Liver (tissue), 7 donors: ENCODE measurements at regions not wholly inside any gene's neighbourhood (a gene's known extent, or its start where the extent isn't known, plus 50 kb on each side); places are given as distances from the start of the nearest gene placed in this dataset.

Experiments
- DNase-seq: peaks from one replicate; pipeline ENCODE4 v3.0.0-alpha.2; 2017; ENCODE audit warnings: low spot score
- H3K27ac ChIP-seq, 2 donors: one replicate each; pipeline ENCODE4 v1.7.0; 2013; ENCODE audit warnings: inconsistent platforms in 2 of 2, low read length in 2 of 2, control low read depth in 1 of 2, low read depth in 1 of 2, mild to moderate bottlenecking in 1 of 2
- H3K27me3 ChIP-seq, 4 donors: one replicate each; pipeline versions ENCODE4 v1.6.1 to v1.7.0; 2013; ENCODE audit warnings: low read length in 3 of 4, inconsistent platforms in 1 of 4, mild to moderate bottlenecking in 1 of 4, moderate library complexity in 1 of 4; ENCODE audit not compliant: control insufficient read depth in 4 of 4, insufficient read depth in 4 of 4
- H3K36me3 ChIP-seq, 4 donors: one replicate each; pipeline versions ENCODE4 v1.6.1 to v1.7.0; 2013; ENCODE audit warnings: low read length in 3 of 4, mild to moderate bottlenecking in 3 of 4, low read depth in 1 of 4, moderate library complexity in 1 of 4; ENCODE audit not compliant: control insufficient read depth in 4 of 4, insufficient read depth in 3 of 4
- H3K4me1 ChIP-seq, 4 donors: one replicate each; pipeline versions ENCODE4 v1.6.1 to v1.7.0; 2013; ENCODE audit warnings: low read length in 3 of 4, mild to moderate bottlenecking in 3 of 4, moderate library complexity in 1 of 4; ENCODE audit not compliant: control insufficient read depth in 4 of 4, insufficient read depth in 4 of 4
- H3K4me3 ChIP-seq, 3 donors: one replicate each; pipeline versions ENCODE4 v1.6.1 to v1.7.0; 2013; ENCODE audit warnings: low read length in 3 of 3, control low read depth in 1 of 3, low read depth in 1 of 3, mild to moderate bottlenecking in 1 of 3
- H3K9ac ChIP-seq, 2 donors: one replicate each; pipeline ENCODE4 v1.7.0; 2013; ENCODE audit warnings: low read length in 2 of 2, mild to moderate bottlenecking in 2 of 2, moderate library complexity in 2 of 2, control low read depth in 1 of 2, low read depth in 1 of 2
- H3K9me3 ChIP-seq, 4 donors: one replicate each; pipeline versions ENCODE4 v1.6.1 to v1.7.0; 2013; ENCODE audit warnings: low read length in 3 of 4; ENCODE audit not compliant: control insufficient read depth in 4 of 4
- EGR1 ChIP-seq, 2 donors: IDR thresholded peaks; 2 replicates each; pipeline ENCODE4 v1.6.1; 2016 to 2018; ENCODE audit warnings: antibody characterized with exemption in 2 of 2, low read depth in 2 of 2
- FOXA1 ChIP-seq: IDR thresholded peaks from 2 replicates; pipeline ENCODE4 v1.6.1; 2016; ENCODE audit warnings: antibody characterized with exemption
- FOXA2 ChIP-seq: IDR thresholded peaks from 2 replicates; pipeline ENCODE4 v1.6.1; 2016; ENCODE audit warnings: antibody characterized with exemption
- GABPA ChIP-seq, 2 donors: IDR thresholded peaks in 1 of 2; conservative IDR thresholded peaks in 1 of 2; 2 replicates each; pipeline ENCODE4 v1.6.1; 2016; ENCODE audit warnings: antibody characterized with exemption in 2 of 2, mild to moderate bottlenecking in 1 of 2, moderate library complexity in 1 of 2
- JUND ChIP-seq, 2 donors: IDR thresholded peaks; 2 replicates each; pipeline ENCODE4 v1.6.1; 2016; ENCODE audit warnings: antibody characterized with exemption in 2 of 2
- NR2F2 ChIP-seq: IDR thresholded peaks from 2 replicates; pipeline ENCODE4 v1.6.1; 2016; ENCODE audit warnings: antibody characterized with exemption
- REST ChIP-seq: IDR thresholded peaks from 2 replicates; pipeline ENCODE4 v1.6.1; 2016; ENCODE audit warnings: antibody characterized with exemption, mild to moderate bottlenecking
- SP1 ChIP-seq: IDR thresholded peaks from 2 replicates; pipeline ENCODE4 v1.6.1; 2018; ENCODE audit warnings: antibody characterized with exemption, mild to moderate bottlenecking
- TAF1 ChIP-seq: conservative IDR thresholded peaks from 2 replicates; pipeline ENCODE4 v1.6.1; 2016; ENCODE audit warnings: antibody characterized with exemption, mild to moderate bottlenecking
- YY1 ChIP-seq: IDR thresholded peaks from 2 replicates; pipeline ENCODE4 v1.6.1; 2016; ENCODE audit warnings: antibody characterized with exemption, mild to moderate bottlenecking
- WGBS: extraction: QIAGEN DNeasy Blood & Tissue Kit; methylation state at CpG from one replicate; pipeline ENCODE4 v1.1.7; 2013; 5-methylcytosine and 5-hydroxymethylcytosine counted together
- TF ChIP-seq, protein P1 (sequence below): IDR thresholded peaks from 2 replicates; pipeline ENCODE4 v1.6.1; 2016; ENCODE audit warnings: antibody characterized with exemption
- TF ChIP-seq, protein P2 (sequence below): IDR thresholded peaks from 2 replicates; pipeline ENCODE4 v1.6.1; 2016; ENCODE audit warnings: antibody characterized with exemption
- donor health status: healthy.
- donor health status: healthy.
- donor health status: healthy.
- donor health status: healthy.

DNA sequence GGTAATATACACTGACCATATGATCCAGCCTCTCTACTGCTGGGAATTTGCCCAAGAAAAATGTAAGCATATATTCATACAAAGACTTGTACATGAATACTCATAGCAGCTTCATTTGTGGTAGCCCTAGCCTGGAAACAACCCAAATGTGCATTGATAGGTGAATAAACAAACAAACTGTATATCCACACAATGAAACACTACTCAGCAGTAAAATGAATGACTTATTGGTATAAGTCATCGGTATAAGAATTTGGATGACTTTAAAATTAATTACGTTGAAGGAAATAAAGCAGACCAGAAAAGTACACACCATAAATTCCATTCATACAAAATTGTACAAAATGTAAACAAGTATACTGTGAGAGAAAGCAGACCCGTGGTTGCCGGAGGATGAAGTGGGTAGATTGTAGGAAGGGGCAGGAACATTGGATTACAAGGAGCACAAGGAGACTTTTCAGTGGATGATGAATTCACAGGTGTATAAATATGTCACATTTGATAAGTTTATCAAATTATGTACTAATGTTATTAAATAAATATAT is 376.7 kb downstream of the TDRD15 start (continued):
- no peak for TF ChIP-seq EGR1 (IDR thresholded peaks at IDR 0.05; ENCODE audit: low read depth in 2 of 2)
- TF ChIP-seq JUND (IDR thresholded peaks at IDR 0.05) = no peak

DNA sequence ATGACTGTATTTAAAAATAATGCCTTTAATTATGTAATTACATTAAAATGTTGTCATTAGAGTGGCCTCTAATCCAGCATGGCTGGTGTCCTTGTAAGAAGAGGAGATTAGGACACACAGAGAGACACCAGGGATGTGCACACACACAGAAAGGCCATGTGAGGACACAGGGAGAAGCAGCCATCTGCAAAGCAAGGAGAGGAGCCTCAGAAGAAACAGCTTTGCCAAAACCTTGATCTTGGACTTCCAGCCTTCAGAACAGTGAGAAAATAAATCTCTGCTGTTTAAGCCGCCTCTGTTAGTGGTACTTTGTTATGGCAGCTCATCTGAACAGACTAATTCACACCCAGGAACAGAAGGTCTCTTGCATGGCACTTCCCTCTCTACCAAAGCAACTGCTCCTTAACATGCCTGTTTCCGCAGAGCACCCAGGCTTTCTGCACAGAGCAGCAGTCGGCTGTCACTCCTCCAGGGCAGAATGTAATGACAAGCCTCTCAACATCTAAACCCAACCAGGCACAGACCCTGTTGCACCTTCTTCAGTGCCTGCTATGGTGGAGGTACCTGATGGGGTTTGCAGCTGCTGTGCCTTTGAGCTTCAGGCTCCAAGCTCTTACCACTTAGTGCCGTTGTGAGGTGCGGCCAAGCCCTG is 377.7 kb downstream of the TDRD15 start:
- no peaks in the 10 kb centered on the region for H3K36me3 ChIP-seq
- DNase-seq = no peak
- no peaks in the 10 kb centered on the region for H3K4me1 ChIP-seq
- H3K27ac ChIP-seq = no peak overlapping the region
- no peak overlapping the region for H3K4me3 ChIP-seq
- 89% methylated on average over 5 of the region's 5 CpGs for WGBS
- no peak overlapping the region for H3K9ac ChIP-seq
- H3K9me3 ChIP-seq = no peaks in the 10 kb centered on the region
- TF ChIP-seq FOXA2 = no peak
- no peaks in the 10 kb centered on the region for H3K27me3 ChIP-seq

- TF ChIP-seq YY1 (no peak), GABPA (IDR thresholded peaks at IDR 0.05 in 1 of 2, conservative IDR thresholded peaks at IDR 0.05 in 1 of 2) (no peak), FOXA1 (no peak), REST (no peak), JUND (IDR thresholded peaks at IDR 0.05) (no peak), FOXA2 (no peak), TAF1 (no peak), NR2F2 (no peak), SP1 (no peak)
- TF ChIP-seq, protein P1, sequence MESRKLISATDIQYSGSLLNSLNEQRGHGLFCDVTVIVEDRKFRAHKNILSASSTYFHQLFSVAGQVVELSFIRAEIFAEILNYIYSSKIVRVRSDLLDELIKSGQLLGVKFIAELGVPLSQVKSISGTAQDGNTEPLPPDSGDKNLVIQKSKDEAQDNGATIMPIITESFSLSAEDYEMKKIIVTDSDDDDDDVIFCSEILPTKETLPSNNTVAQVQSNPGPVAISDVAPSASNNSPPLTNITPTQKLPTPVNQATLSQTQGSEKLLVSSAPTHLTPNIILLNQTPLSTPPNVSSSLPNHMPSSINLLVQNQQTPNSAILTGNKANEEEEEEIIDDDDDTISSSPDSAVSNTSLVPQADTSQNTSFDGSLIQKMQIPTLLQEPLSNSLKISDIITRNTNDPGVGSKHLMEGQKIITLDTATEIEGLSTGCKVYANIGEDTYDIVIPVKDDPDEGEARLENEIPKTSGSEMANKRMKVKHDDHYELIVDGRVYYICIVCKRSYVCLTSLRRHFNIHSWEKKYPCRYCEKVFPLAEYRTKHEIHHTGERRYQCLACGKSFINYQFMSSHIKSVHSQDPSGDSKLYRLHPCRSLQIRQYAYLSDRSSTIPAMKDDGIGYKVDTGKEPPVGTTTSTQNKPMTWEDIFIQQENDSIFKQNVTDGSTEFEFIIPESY = no peak
- TF ChIP-seq, protein P2, sequence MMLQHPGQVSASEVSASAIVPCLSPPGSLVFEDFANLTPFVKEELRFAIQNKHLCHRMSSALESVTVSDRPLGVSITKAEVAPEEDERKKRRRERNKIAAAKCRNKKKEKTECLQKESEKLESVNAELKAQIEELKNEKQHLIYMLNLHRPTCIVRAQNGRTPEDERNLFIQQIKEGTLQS = no peak
- Histone ChIP-seq H3K9ac (no peak overlapping the region), H3K36me3 (no peaks in the 10 kb centered on the region), H3K9me3 (no peaks in the 10 kb centered on the region), H3K4me3 (no peak overlapping the region), H3K27ac (no peak overlapping the region), H3K4me1 (no peaks in the 10 kb centered on the region), H3K27me3 (no peaks in the 10 kb centered on the region)
- WGBS = 93% methylated on average over 1 of the region's 1 CpG
- no peak for DNase-seq
Measured at GRCh38 chr2:21515903-21516302, 392.1 kb downstream of the TDRD15 start.
